ENCODE measurements at regions not wholly inside any gene's neighbourhood (a gene's known extent, or its start where the extent isn't known, plus 50 kb on each side); places are given as distances from the start of the nearest gene placed in this dataset.

DNA sequence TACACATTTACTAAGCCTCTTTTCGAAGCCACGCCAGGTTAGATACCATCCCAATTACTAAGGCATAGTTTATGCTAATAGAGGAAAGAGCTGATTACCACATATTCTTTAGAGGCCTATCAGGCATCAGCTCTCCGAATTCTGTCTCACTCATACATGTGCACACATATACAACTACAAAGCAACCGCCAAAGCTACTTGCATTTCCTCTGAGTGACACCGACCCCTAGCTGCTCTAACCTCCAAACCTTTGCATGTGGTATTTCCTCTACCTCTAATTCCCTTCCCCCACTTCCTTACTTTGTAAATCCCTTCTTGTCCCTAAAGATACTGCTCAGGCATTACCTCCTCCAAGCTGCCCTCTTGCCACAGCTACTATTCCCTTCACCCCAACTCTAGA, 107.2 kb downstream of the DUSP6 start:
- no peaks in the 10 kb centered on the region for H3K9me3 ChIP-seq
- H3K4me1 ChIP-seq, result no peaks in the 10 kb centered on the region
- H3K27me3 ChIP-seq, result no peaks in the 10 kb centered on the region
- H3K36me3 ChIP-seq, result no peaks in the 10 kb centered on the region
- no peak overlapping the region for H3K4me3 ChIP-seq (ENCODE audit: low read depth, low read length)
- no peak for TF ChIP-seq CTCF (IDR thresholded peaks at IDR 0.05; ENCODE audit: low read depth, low read length)
- no peak for DNase-seq

DNA sequence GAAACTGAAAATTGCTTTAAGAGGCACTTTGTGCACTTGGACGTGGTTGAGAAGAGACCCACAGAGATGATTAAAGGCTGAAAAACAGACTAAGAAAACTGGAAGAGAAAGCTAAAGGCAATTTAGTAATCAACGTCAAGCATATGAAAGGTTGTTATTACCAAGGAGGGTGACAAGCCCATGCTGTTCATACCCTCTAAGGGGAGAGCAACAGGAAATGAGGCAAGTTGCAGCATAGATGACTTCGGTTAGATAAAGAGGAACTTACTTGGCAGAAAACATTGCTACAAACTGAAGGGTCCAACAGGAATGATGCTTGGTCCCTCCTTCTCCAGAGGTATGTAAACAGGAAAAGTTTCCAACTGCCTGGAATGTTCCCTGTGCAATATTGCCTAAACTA, 107.8 kb downstream of the DUSP6 start:
- no peak for TF ChIP-seq CTCF (IDR thresholded peaks at IDR 0.05; ENCODE audit: low read depth, low read length)
- no peaks in the 10 kb centered on the region for H3K4me1 ChIP-seq
- no peaks in the 10 kb centered on the region for H3K36me3 ChIP-seq
- no peaks in the 10 kb centered on the region for H3K9me3 ChIP-seq
- no peaks in the 10 kb centered on the region for H3K27me3 ChIP-seq
- DNase-seq, result no peak
- no peak overlapping the region for H3K4me3 ChIP-seq (ENCODE audit: low read depth, low read length)

GRCh38 chr12:89243771-89244170, 108.5 kb downstream of the DUSP6 start:
- TF ChIP-seq CTCF (IDR thresholded peaks at IDR 0.05; ENCODE audit: low read depth, low read length), result no peak
- DNase-seq, result no peak
- H3K4me1 ChIP-seq, result no peaks in the 10 kb centered on the region
- no peaks in the 10 kb centered on the region for H3K36me3 ChIP-seq
- no peaks in the 10 kb centered on the region for H3K27me3 ChIP-seq
- H3K4me3 ChIP-seq (ENCODE audit: low read depth, low read length), result no peak overlapping the region
- H3K9me3 ChIP-seq, result no peaks in the 10 kb centered on the region

DNA sequence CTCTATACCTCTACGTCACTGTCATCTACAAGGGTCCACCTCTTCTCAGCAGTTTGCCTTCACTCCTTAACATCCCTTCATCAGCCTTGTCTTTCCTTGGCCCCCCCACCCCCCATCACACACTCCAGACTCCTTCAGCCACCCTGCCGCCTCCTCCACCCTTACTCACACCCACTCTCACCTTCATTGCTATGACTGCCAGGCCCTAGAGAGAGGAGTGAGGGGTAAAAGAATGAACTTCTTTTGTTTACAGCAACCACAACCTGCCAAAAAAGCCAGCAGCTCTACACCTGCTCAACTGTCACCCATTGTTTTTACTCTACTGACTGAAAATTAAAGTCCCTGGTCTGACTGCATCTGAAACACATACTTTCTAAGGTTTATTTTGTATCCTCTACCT, 112.8 kb downstream of the DUSP6 start:
- TF ChIP-seq CTCF (IDR thresholded peaks at IDR 0.05; ENCODE audit: low read depth, low read length), result no peak
- H3K9me3 ChIP-seq, result no peaks in the 10 kb centered on the region
- no peaks in the 10 kb centered on the region for H3K36me3 ChIP-seq
- no peaks in the 10 kb centered on the region for H3K4me1 ChIP-seq
- H3K4me3 ChIP-seq (ENCODE audit: low read depth, low read length), result no peak overlapping the region
- no peak for DNase-seq
- H3K27me3 ChIP-seq, result no peaks in the 10 kb centered on the region

- Histone ChIP-seq H3K9me3 (no peaks in the 10 kb centered on the region), H3K36me3 (no peaks in the 10 kb centered on the region), H3K4me1 (no peaks in the 10 kb centered on the region), H3K27me3 (no peaks in the 10 kb centered on the region), H3K4me3 (ENCODE audit: low read depth, low read length) (no peak overlapping the region)
- no peak for DNase-seq
- TF ChIP-seq CTCF (IDR thresholded peaks at IDR 0.05; ENCODE audit: low read depth, low read length), result no peak
Measured at GRCh38 chr12:89238593-89238992, 113.7 kb downstream of the DUSP6 start.

- Histone ChIP-seq H3K27me3 (no peaks in the 10 kb centered on the region), H3K4me3 (ENCODE audit: low read depth, low read length) (no peak overlapping the region), H3K4me1 (no peaks in the 10 kb centered on the region), H3K36me3 (no peaks in the 10 kb centered on the region), H3K9me3 (no peaks in the 10 kb centered on the region)
- no peak for TF ChIP-seq CTCF (IDR thresholded peaks at IDR 0.05; ENCODE audit: low read depth, low read length)
- DNase-seq, result no peak
Measured at GRCh38 chr12:89237763-89238162, 114.5 kb downstream of the DUSP6 start.
